Ecto neural progenitor cell (in vitro differentiated cells): ENCODE measurements at regions not wholly inside any gene's neighbourhood (a gene's known extent, or its start where the extent isn't known, plus 50 kb on each side); places are given as distances from the start of the nearest gene placed in this dataset.
A peak's percentile ranks its signal among the peaks of the same experiment; 100 is the strongest.
"Not testable (repeated sequence)": the region's sequence is repeated elsewhere in the genome, so short reads cannot be mapped to it uniquely, and the experiment has no call there.

Source experiments
- DNase-seq: peaks from one replicate; pipeline ENCODE4 v3.0.0-alpha.2; 2018; ENCODE audit warnings: low spot score

GRCh38 chr10:30697221-30697620 lies 67.7 kb upstream of the LYZL2 start:
- not testable (repeated sequence) for DNase-seq

GRCh38 chr10:30696416-30697185 lies 67.0 kb upstream of the LYZL2 start:
- not testable (repeated sequence) for DNase-seq

DNA sequence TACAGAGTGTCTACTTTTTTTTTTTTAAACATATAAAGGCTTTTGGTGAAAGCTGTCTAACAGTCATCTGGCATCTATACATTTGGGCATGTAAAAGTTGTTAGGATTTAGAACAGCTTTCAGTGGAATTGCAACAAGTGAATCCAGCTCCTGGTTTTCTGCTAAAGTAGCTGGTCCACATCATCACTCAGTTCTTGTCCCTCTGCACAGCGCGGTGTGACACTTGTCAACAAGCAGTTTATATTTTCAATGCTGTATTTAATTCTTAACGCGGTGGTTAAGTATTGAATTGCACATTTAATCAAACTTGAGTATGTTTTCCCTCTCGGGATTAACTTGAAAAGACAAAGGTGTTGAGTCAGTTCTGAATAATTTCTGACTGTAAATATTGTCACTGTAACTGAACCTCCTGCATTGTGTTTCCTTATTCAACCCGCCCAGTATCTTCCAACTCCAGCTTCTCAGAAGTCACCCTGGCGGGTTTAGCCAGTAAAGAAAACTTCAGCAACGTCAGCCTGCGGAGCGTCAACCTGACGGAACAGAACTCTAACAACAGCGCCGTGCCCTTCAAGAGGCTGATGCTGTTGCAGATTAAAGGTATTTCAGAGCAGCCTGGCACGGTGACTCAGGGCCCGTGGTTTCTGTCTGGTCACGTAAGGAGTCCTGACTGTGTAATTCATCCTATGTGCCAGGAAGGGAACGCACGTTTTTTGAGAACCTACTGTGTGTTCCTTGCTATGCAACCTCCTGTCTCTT lies 66.1 kb upstream of the LYZL2 start:
- DNase-seq: not testable (repeated sequence)

DNA sequence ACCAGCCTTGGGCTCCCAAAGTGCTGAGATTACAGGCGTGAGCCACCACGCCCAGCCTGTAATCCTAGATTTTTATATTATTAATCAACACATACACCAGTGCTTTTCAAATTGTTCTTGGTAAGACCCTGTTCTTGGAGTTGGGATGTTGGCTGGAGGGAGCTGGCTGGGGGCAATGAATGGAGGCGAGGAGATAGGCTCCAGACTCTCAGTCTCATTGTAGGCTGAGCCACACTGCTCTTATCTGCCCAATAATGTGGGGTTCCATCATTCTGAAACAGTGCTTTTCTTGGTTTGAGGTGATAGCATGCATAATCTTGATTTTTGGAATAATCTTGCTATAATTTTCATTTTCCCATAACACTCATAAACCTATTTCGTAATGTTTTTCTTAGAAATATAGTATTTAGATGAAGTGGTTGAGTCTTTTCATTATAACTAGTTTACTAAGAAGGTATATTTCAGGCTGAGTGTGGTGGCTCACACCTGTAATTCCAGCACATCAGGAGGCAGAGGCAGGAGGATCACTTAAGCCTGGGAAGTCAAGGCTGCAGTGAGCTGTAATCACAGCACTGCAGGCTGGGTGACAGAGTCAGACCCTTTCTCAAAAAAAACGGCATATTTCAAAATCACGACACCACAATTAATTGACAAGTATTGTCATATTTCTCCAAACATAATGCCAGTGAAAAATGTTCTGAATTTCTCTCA lies 65.1 kb upstream of the LYZL2 start:
- DNase-seq: no peak

GRCh38 chr10:30691639-30692015 lies 62.1 kb upstream of the LYZL2 start:
- no peak for DNase-seq

GRCh38 chr10:30690948-30691638 lies 61.5 kb upstream of the LYZL2 start:
- not testable (repeated sequence) for DNase-seq

- DNase-seq: no peak
Observed at GRCh38 chr10:30688456-30688855, 58.9 kb upstream of the LYZL2 start.

DNA sequence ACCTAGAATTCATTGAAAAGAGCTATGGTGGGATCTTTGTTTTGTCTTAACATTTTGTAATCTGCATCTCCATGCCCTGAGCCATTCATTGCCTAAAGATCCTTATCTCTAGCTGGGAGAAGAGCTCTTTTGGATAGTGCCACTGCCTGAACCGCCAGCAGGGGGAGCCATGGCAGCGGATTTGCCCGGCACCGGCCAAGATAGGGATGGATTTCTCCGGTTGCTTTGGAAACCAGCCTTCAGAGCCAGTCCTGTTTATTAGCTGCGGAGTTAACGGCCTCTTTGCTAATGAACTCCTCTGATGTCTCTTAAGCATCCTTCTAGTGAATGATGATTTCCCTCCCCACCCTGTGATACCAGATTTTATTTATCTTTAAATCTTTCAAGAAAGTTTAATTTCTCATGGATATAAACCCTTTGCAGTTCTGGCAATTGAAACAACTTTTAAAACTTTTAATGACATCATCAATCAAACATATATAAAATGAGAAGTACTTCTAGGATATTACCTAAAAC lies 58.2 kb upstream of the LYZL2 start:
- DNase-seq: peak; percentile 91

DNA sequence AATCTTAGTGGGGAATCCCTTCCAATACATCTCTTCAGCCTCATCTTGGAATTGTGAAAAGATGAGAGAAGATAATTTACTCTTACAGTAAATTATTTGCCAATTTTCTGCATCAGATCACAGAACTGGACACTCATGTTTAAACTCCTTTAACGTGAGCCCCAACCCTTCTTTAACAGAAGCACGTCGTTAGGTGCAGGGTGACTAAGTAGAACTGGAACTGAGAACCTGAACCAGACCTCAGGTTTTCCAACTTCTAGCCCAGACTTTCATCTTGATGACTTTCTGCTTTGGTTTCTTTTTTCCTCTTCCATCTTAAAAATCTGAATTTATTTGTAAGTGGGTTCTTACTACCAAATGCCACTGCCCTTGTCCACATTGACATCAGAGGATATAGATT lies 57.2 kb upstream of the LYZL2 start:
- no peak for DNase-seq

- no peak for DNase-seq
Observed at GRCh38 chr10:30683496-30683895, 53.9 kb upstream of the LYZL2 start.

DNA sequence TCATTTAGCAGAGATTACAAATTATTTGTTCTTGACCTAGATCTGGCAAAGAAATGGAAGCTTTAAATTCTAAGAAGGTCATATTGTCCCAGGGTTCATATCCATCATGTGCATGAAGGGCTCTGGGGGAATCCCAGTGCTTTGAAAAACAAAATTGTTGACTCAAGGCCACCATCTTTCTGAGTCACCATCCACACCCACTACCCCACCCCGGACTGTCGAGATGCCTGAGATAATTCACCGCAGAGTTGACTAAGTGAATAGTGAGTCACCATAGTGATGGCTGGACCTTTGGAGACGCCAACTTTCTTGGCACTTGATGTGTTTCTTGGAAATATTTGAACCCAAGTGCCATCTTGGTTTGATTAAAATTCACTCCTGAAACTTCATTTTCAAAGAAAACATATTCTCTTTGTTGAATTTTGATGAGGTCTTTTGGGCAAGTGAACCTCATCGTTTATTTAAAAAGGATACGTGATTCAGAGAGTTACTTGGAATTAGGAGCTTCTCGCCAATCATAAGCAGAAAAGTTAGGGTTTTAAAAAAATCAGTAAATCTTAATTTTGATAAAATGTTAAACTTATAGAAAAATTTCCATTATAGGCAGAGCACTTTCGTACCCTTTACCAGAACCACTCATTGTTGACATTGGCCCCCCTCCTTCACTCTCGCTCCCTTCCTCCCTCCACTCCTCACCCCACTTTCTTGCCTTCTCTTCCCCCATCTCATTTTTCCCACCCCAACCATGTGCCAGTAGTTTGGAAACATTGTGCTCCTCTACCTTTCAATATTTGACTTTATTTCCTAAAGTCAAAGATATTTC lies 53.0 kb upstream of the LYZL2 start:
- not testable (repeated sequence) for DNase-seq

DNA sequence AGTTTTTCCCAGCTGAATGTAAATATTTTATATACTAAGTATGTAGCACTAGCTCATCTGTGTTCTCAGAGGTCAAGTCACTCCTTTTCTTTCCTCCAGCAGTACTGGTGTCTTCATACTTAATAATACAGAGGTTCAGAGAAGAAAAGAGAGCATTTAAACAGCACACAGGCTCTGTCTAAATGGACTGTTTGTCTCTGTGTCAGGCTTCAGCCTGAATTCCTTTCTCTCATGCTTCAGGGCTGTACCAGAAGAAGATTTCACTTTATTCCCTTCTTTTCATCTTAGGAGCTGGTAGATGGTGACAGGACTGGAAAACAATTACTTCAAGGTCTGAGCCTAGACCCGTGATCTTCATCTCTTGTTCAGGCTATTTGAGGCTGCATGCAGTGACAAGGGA lies 51.4 kb upstream of the LYZL2 start:
- no peak for DNase-seq
